Astrocyte (in vitro differentiated cells and primary cell): ENCODE measurements at regions not wholly inside any gene's neighbourhood (a gene's known extent, or its start where the extent isn't known, plus 50 kb on each side); places are given as distances from the start of the nearest gene placed in this dataset.

Source experiments
- DNase-seq: peaks from one replicate; pipeline ENCODE4 v3.0.0-alpha.2; 2010; ENCODE audit warnings: low read depth
- FAIRE-seq: peaks from 2 replicates; lab custom pipeline; 2011; peaks lifted over from hg19 to GRCh38; lab: Jason Lieb, UNC
- H2AFZ ChIP-seq: 2 replicates; pipeline ENCODE4 v1.6.0; 2012; ENCODE audit warnings: low read depth, low read length, inconsistent platforms
- H3K27ac ChIP-seq: 2 replicates; pipeline ENCODE4 v1.5.1; 2011; ENCODE audit warnings: low read depth, low read length, inconsistent platforms
- H3K27me3 ChIP-seq: 2 replicates; pipeline ENCODE4 v1.6.0; 2011; ENCODE audit warnings: low read length, inconsistent platforms; ENCODE audit not compliant: insufficient read depth
- H3K36me3 ChIP-seq: 2 replicates; pipeline ENCODE4 v1.5.1; 2011; ENCODE audit warnings: low read length, inconsistent platforms; ENCODE audit not compliant: insufficient read depth
- H3K4me1 ChIP-seq: 2 replicates; pipeline ENCODE4 v1.5.1; 2011; ENCODE audit warnings: low read length, inconsistent platforms; ENCODE audit not compliant: insufficient read depth
- H3K4me2 ChIP-seq: 2 replicates; pipeline ENCODE4 v1.6.0; 2012; ENCODE audit warnings: low read length, inconsistent platforms
- H3K4me3 ChIP-seq: 2 replicates; pipeline ENCODE4 v1.5.1; 2011; ENCODE audit warnings: low read depth, mild to moderate bottlenecking, low read length, inconsistent platforms; ENCODE audit not compliant: insufficient read depth
- H3K79me2 ChIP-seq: 2 replicates; pipeline ENCODE4 v1.6.0; 2012; ENCODE audit warnings: mild to moderate bottlenecking, low read length, inconsistent platforms; ENCODE audit not compliant: insufficient read depth
- H3K9ac ChIP-seq: 2 replicates; pipeline ENCODE4 v1.6.0; 2012; ENCODE audit warnings: mild to moderate bottlenecking, low read length, inconsistent platforms
- H3K9me3 ChIP-seq: 2 replicates; pipeline ENCODE4 v1.5.1; 2012; ENCODE audit warnings: low read depth, mild to moderate bottlenecking, low read length, inconsistent platforms; ENCODE audit not compliant: insufficient read depth
- H4K20me1 ChIP-seq: 2 replicates; pipeline ENCODE4 v1.6.0; 2012; ENCODE audit warnings: low read length, inconsistent platforms; ENCODE audit not compliant: insufficient read depth
- H3K27ac Mint-ChIP-seq: one replicate; pipeline ENCODE4 v1.8.0; 2021; ENCODE audit warnings: mild to moderate bottlenecking, mixed read lengths; ENCODE audit not compliant: unreplicated experiment
- H3K27me3 Mint-ChIP-seq: one replicate; pipeline ENCODE4 v1.8.0; 2021; ENCODE audit warnings: low read depth, mixed read lengths; ENCODE audit not compliant: unreplicated experiment
- H3K36me3 Mint-ChIP-seq: one replicate; pipeline ENCODE4 v1.8.0; 2021; ENCODE audit warnings: low read depth, mixed read lengths; ENCODE audit not compliant: unreplicated experiment
- H3K4me1 Mint-ChIP-seq: one replicate; pipeline ENCODE4 v1.8.0; 2021; ENCODE audit warnings: low read depth, mixed read lengths; ENCODE audit not compliant: unreplicated experiment
- H3K4me3 Mint-ChIP-seq: one replicate; pipeline ENCODE4 v1.8.0; 2021; ENCODE audit warnings: mild to moderate bottlenecking, moderate library complexity, mixed read lengths; ENCODE audit not compliant: unreplicated experiment
- H3K9me3 Mint-ChIP-seq: one replicate; pipeline ENCODE4 v1.8.0; 2021; ENCODE audit warnings: mild to moderate bottlenecking, mixed read lengths; ENCODE audit not compliant: unreplicated experiment
- EZH2 ChIP-seq: IDR thresholded peaks from 2 replicates; pipeline ENCODE4 v1.6.1; 2012; ENCODE audit warnings: mild to moderate bottlenecking, low read length, inconsistent platforms; ENCODE audit not compliant: insufficient read depth
- TF ChIP-seq, protein P1 (sequence below): IDR thresholded peaks from 2 replicates; pipeline ENCODE4 v1.5.1; 2011; ENCODE audit warnings: low read depth, mild to moderate bottlenecking, inconsistent platforms, low read length, moderate library complexity; ENCODE audit not compliant: insufficient read depth

DNA sequence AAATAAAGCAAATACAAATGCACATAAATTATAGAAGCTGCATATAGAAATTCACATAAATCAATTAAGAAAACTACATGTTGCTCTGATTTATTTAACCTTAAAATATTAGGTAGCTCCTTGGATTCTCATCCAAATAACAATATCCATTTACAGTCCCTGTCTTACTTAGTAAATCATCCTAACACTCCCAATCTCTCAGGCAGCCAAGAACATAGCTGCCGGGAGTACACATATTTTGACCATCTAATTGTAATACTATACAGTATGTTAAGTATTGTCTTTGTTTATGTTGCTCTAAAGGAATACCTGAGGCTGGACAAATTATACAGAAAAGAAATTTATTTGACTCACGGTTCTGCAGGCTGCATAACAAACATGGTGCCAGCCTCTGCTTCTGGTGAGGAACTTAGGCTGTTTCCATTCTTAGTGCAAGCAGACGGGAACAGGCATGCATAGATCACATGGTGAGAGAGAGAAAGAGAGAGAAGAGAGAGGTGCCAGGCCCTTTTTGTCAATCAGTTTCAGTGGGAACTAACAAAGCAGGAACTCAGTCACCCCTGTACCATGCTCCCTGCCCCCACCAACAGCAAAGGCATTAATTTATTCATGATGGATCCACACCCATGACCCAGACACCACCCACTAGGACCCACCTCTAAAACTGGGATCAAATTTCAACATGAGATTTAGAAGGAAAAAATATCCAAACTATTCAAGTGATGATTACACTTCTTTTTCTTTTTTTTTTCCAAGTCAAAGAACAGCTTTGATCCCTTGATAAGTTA lies 614.8 kb upstream of the TECRL start:
- Histone ChIP-seq H4K20me1 (no peaks in the 10 kb centered on the region), H3K36me3 (no peaks in the 10 kb centered on the region), H3K79me2 (no peaks in the 10 kb centered on the region), H3K9ac (no peak overlapping the region), H3K27me3 (no peaks in the 10 kb centered on the region), H3K9me3 (no peaks in the 10 kb centered on the region), H3K27ac (no peak overlapping the region), H3K4me1 (no peaks in the 10 kb centered on the region), H3K4me3 (no peak overlapping the region), H3K4me2 (no peak overlapping the region), H2AFZ (no peak overlapping the region)
- Mint-ChIP-seq H3K27ac (no peak overlapping the region), H3K4me3 (no peak overlapping the region), H3K27me3 (no peaks in the 10 kb centered on the region), H3K36me3 (no peaks in the 10 kb centered on the region), H3K4me1 (no peaks in the 10 kb centered on the region), H3K9me3 (no peaks in the 10 kb centered on the region)
- DNase-seq (no peak), FAIRE-seq (no peak)
- no peak for TF ChIP-seq EZH2
- TF ChIP-seq, protein P1, sequence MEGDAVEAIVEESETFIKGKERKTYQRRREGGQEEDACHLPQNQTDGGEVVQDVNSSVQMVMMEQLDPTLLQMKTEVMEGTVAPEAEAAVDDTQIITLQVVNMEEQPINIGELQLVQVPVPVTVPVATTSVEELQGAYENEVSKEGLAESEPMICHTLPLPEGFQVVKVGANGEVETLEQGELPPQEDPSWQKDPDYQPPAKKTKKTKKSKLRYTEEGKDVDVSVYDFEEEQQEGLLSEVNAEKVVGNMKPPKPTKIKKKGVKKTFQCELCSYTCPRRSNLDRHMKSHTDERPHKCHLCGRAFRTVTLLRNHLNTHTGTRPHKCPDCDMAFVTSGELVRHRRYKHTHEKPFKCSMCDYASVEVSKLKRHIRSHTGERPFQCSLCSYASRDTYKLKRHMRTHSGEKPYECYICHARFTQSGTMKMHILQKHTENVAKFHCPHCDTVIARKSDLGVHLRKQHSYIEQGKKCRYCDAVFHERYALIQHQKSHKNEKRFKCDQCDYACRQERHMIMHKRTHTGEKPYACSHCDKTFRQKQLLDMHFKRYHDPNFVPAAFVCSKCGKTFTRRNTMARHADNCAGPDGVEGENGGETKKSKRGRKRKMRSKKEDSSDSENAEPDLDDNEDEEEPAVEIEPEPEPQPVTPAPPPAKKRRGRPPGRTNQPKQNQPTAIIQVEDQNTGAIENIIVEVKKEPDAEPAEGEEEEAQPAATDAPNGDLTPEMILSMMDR, result no peak

DNA sequence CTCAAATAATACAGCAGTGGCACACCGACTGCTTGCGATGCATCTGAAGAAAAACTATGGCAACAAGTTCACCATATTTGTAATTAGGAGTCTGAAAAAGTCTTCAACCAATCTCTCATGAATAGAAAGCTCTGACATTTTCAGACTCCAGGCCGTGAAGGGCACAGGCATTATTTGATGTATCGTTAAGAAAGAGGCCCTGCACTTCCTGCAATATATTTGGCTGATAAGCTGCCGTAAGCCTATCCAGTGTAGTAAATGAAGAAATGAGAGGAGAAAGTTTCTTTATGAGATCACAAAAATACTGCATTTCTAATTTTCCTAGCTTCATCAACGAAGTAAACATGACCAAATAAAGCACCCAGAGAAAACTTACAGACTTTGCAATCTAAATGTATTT lies 613.8 kb upstream of the TECRL start:
- Mint-ChIP-seq H3K27me3 (no peaks in the 10 kb centered on the region), H3K36me3 (no peaks in the 10 kb centered on the region), H3K27ac (no peak overlapping the region), H3K4me1 (no peaks in the 10 kb centered on the region), H3K9me3 (no peaks in the 10 kb centered on the region), H3K4me3 (no peak overlapping the region)
- no peak for DNase-seq
- no peak overlapping the region for H2AFZ ChIP-seq
- no peak overlapping the region for H3K4me2 ChIP-seq
- H3K36me3 ChIP-seq, result no peaks in the 10 kb centered on the region
- no peaks in the 10 kb centered on the region for H3K9me3 ChIP-seq
- no peak overlapping the region for H3K9ac ChIP-seq
- TF ChIP-seq, protein P1, result no peak
- TF ChIP-seq EZH2, result no peak
- no peak for FAIRE-seq
- no peaks in the 10 kb centered on the region for H4K20me1 ChIP-seq
- no peaks in the 10 kb centered on the region for H3K27me3 ChIP-seq
- no peaks in the 10 kb centered on the region for H3K79me2 ChIP-seq
- no peak overlapping the region for H3K4me3 ChIP-seq
- H3K27ac ChIP-seq, result no peak overlapping the region
- no peaks in the 10 kb centered on the region for H3K4me1 ChIP-seq

DNA sequence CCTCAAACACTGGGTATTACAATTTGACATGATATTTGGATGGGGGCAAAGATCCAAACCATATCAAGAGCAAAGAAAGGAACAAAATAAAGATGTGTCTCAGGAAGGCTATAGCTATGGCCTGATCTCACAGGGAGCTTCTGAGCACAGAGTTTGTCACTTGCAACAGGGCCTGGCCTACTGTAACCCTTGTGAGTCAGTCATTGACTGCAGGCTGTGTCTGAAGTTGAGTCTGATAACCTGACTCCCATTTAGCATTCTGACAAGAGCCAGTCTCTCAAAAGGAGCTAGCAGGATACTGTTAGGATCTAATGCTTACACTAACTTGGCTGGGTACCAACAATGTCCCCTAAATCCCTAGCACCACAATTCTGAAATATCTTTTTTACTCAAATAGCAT lies 612.5 kb upstream of the TECRL start:
- H3K27ac Mint-ChIP-seq, result no peak overlapping the region

More for the DNA sequence above, 612.5 kb upstream of the TECRL start:
- H3K4me1 ChIP-seq, result no peaks in the 10 kb centered on the region
- H3K4me2 ChIP-seq, result no peak overlapping the region
- H3K9ac ChIP-seq, result no peak overlapping the region
- H3K9me3 ChIP-seq, result no peaks in the 10 kb centered on the region
- no peaks in the 10 kb centered on the region for H3K27me3 ChIP-seq
- DNase-seq (no peak), FAIRE-seq (no peak)
- no peaks in the 10 kb centered on the region for H3K4me1 Mint-ChIP-seq
- H3K36me3 Mint-ChIP-seq, result no peaks in the 10 kb centered on the region
- no peak overlapping the region for H3K4me3 Mint-ChIP-seq
- no peak overlapping the region for H3K4me3 ChIP-seq
- no peaks in the 10 kb centered on the region for H3K36me3 ChIP-seq
- H2AFZ ChIP-seq, result no peak overlapping the region
- H3K27ac ChIP-seq, result no peak overlapping the region
- TF ChIP-seq, protein P1, result no peak
- no peak for TF ChIP-seq EZH2
- H3K79me2 ChIP-seq, result no peaks in the 10 kb centered on the region
- H3K9me3 Mint-ChIP-seq, result no peaks in the 10 kb centered on the region
- H4K20me1 ChIP-seq, result no peaks in the 10 kb centered on the region
- no peaks in the 10 kb centered on the region for H3K27me3 Mint-ChIP-seq
